Muscle of back (tissue), 3 donors: ENCODE measurements at regions not wholly inside any gene's neighbourhood (a gene's known extent, or its start where the extent isn't known, plus 50 kb on each side); places are given as distances from the start of the nearest gene placed in this dataset.
"Not testable (repeated sequence)": the region's sequence is repeated elsewhere in the genome, so short reads cannot be mapped to it uniquely, and the experiment has no call there.

Source experiments
- DNase-seq, 3 donors: peaks; one replicate each; pipeline versions ENCODE4 v3.0.0 to v3.0.0-alpha.2; 2013

GRCh38 chr18:64725657-64726056, 576.8 kb upstream of the LINC00305 start:
- not testable (repeated sequence) for DNase-seq

GRCh38 chr18:64720781-64721464, 572.0 kb upstream of the LINC00305 start:
- peak in 1 of 3 donors; percentile 22 for DNase-seq

GRCh38 chr18:64718808-64719207, 569.9 kb upstream of the LINC00305 start:
- DNase-seq = peak in 1 of 3 donors; percentile 48

GRCh38 chr18:64717026-64717425, 568.1 kb upstream of the LINC00305 start:
- DNase-seq = no peak

- no peak for DNase-seq
Measured at GRCh38 chr18:64714086-64714485, 565.2 kb upstream of the LINC00305 start.

- DNase-seq = no peak
Measured at GRCh38 chr18:64713284-64713683, 564.4 kb upstream of the LINC00305 start.

- DNase-seq = no peak
Measured at GRCh38 chr18:64712035-64712434, 563.1 kb upstream of the LINC00305 start.

- DNase-seq = no peak
Measured at GRCh38 chr18:64710105-64710861, 561.4 kb upstream of the LINC00305 start.

GRCh38 chr18:64707052-64707451, 558.2 kb upstream of the LINC00305 start:
- no peak for DNase-seq

GRCh38 chr18:64699081-64699480, 550.2 kb upstream of the LINC00305 start:
- no peak for DNase-seq

- no peak for DNase-seq
Measured at GRCh38 chr18:64695851-64696553, 547.1 kb upstream of the LINC00305 start.

GRCh38 chr18:64693766-64694165, 544.9 kb upstream of the LINC00305 start:
- peak in 1 of 3 donors; percentile 9 for DNase-seq

- no peak for DNase-seq
Measured at GRCh38 chr18:64692826-64693225, 543.9 kb upstream of the LINC00305 start.

GRCh38 chr18:64679121-64679520, 530.2 kb upstream of the LINC00305 start:
- no peak for DNase-seq

GRCh38 chr18:64678048-64678447, 529.2 kb upstream of the LINC00305 start:
- no peak for DNase-seq

GRCh38 chr18:64674694-64675093, 525.8 kb upstream of the LINC00305 start:
- DNase-seq = no peak

- DNase-seq = not testable (repeated sequence)
Measured at GRCh38 chr18:64671293-64671692, 522.4 kb upstream of the LINC00305 start.

GRCh38 chr18:64668461-64668962, 519.6 kb upstream of the LINC00305 start:
- DNase-seq = no peak

- no peak for DNase-seq
Measured at GRCh38 chr18:64663086-64663485, 514.2 kb upstream of the LINC00305 start.

- DNase-seq = no peak
Measured at GRCh38 chr18:64659196-64659595, 510.3 kb upstream of the LINC00305 start.

GRCh38 chr18:64653068-64653467, 504.2 kb upstream of the LINC00305 start:
- no peak for DNase-seq

GRCh38 chr18:64650068-64650467, 501.2 kb upstream of the LINC00305 start:
- DNase-seq = no peak

- DNase-seq = no peak
Measured at GRCh38 chr18:64645753-64646152, 496.9 kb upstream of the LINC00305 start.
